Stimulated activated CD4-positive, alpha-beta T cell treated with anti-CD3 and anti-CD28 coated beads, TNF-alpha, amount 100 ng/mL, for 24 hours (primary cell): ENCODE measurements at regions not wholly inside any gene's neighbourhood (a gene's known extent, or its start where the extent isn't known, plus 50 kb on each side); places are given as distances from the start of the nearest gene placed in this dataset.

Experiments used
- DNase-seq, 3 experiments: peaks; one replicate each; pipeline ENCODE4 v3.0.0-alpha.2; 2020; ENCODE audit warnings: low read depth in 3 of 3

GRCh38 chr5:73395256-73395655 is 53.3 kb downstream of the FOXD1 start:
- DNase-seq = no peak

DNA sequence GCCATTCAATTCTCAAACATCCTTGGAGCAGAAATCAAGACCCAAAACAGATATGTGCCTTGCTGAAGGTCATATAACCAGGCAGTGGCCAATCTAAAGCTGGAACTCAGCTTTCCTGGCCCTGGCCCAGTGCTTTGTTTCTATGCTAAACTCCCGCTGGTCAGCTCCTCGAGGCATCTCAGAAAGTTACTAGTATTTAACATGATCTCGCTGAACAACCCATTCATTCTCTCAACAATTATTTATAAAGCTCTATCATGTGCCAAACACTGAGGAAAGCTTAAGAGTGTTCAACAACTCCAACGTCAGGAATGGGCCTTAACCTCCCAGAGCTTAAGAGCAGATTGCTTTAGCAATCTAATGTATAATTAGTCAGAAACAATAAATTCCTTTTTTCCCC is 54.0 kb downstream of the FOXD1 start:
- DNase-seq = no peak

DNA sequence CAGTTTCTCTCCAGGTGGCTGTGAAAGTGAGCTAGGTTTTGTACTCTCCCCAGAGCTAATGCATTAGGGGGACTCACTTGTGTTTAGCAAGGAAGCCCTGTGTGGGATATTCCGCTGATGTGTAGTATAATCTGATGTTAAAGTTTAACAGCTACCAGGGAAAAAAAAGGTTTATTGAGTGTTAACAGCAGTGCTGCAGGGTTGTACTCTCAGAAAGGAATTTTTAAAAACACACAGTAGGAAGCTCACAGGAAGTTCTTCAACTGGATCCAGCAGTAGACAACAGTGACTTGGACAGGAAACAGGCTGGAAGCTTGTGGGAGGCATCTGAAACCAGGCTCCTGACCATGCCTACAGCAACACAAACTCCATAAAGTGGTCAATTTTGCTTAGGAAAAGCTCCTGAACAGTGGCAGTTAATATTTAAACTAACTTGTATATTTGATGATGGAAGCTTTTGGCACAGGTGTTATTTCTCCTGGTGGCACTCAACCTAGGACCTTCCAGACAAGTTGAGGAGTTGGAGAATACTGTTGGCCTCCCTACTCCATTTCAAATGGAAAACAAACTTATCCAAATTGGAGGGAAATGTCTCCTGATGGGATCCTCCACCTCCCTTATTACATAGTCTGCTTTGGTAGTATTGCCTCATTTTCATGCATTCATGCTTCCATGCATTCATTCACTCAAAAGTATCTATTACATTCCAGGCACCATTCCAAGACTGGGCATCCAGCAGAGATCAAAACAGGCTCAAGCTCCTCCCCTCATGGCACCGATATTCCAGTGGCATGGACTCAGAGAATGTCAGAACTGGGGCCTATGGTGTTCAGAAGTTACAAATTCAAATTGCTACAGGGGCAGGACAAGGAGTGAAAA is 54.7 kb downstream of the FOXD1 start:
- DNase-seq = no peak

GRCh38 chr5:73392775-73393174 is 55.8 kb downstream of the FOXD1 start:
- no peak for DNase-seq

DNA sequence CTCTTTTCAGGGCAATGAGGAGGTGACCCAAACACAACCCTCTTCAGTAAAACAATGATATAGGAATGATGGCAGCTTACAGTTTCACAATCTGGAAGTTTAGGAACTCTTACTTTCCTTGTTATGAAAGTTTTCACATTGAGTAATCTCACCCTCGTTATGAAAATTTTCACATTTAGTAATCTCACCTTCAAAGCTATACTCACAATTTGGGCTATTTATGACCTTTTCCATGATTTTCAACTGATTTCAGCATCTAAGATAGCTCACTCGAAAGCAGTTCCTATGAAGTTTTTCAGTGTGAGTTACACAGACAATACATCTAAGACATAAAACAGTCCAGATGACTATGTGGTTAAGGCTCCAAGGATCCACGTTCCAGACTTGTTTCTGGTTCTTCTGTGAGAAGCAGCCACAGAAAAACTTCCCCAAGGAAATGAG is 57.1 kb downstream of the FOXD1 start:
- no peak for DNase-seq

DNA sequence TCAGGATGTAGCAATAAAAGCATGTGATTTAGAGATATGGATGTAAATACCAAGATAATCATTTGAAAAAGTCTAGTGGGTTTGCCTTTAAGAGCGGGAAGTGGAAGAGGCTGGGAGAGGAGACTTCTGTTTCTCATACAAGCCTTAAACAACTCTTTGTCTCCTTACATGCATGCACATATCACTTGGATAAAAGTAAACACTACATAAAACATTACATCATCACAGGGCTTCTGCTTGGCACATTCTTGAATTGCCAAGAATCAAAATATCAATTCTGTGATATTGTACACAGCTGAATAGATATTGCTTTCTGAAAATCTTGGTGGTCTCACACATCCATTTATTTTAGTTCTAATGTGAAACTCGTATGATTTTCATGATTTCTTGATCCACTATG is 57.6 kb downstream of the FOXD1 start:
- no peak for DNase-seq

GRCh38 chr5:73388740-73389139 is 59.8 kb downstream of the FOXD1 start:
- DNase-seq = no peak

- no peak for DNase-seq
Measured at GRCh38 chr5:73388306-73388684, 60.3 kb downstream of the FOXD1 start.

- peak in 1 of 3 experiments; percentile 13 for DNase-seq
Measured at GRCh38 chr5:73387601-73388305, 60.8 kb downstream of the FOXD1 start.

DNA sequence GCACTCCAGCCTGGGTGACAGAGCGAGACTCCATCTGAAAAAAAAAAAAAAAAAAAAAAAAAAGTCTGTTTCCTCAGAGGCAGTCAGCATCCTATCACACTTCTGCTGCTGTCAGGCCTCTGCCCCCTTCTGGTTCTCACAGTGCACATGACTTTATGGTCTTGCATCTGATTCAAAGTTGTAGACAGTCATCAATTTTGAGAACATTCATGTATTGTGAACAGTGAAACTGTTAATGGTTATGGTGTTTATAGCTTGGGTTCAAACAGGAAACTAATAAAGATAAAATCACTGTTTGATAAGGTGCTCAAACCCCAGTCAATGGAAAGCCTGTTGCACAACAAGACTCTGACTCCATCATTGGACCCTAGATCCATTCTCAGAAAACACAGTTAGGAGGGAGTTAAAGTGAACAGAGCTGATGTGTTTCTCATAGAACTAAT is 61.4 kb downstream of the FOXD1 start:
- no peak for DNase-seq

DNA sequence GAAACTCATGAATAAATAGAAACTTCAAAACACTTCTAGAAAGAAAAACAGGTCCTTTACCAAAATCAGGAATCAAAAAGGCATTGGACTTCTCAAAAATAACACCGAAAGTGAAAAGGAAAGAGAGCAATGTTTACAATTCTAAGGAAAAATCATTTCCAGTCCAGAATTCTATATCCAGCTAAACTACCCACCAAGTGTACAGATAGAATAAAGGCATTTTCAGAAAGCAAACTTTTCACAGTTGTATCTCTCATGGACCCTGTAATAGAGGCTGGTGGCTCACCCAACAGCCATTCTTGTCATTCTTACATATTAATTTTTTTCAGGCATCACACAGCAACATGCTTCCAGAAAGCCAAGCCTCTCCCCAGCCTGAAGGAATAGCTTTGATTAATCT is 63.7 kb downstream of the FOXD1 start:
- no peak for DNase-seq

DNA sequence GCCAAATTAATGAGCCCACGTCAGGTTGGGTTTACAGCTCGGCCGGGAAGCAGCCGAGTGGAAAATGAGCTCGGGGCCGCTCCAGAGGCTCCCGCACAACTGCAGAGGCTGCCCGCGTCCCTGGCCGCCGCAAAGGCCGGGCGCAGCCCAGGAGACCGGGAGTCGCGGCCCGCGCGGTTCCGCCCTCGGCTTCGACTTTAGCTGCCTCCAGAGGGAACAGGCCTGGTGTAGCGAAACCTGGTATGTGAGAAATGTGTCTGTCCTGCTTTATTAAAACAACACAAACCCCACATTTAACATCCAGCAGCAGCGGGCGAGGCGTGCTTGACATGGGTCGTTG is 66.2 kb downstream of the FOXD1 start:
- DNase-seq = no peak

GRCh38 chr5:73381590-73382400 is 66.8 kb downstream of the FOXD1 start:
- DNase-seq = no peak

- DNase-seq = no peak
Measured at GRCh38 chr5:73380710-73381589, 67.6 kb downstream of the FOXD1 start.

DNA sequence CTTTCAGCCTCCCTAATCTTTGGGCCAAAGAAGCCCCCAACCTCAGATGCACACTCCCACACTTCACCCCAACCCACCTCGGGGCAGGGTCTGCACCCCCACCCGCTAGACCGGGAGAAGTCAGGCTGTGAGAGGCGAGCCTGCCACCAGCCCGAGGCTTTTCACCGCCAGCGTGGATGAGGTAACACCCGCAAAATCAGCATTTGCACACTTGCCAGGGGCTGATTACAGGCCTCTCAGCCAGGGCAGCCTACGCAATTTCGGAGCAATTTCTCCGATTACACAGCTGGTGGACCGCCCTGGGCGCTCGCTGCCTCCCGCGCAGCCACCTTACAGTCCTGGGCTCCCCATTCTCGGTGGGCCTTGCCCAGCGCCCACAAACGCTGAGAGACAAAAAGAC is 68.5 kb downstream of the FOXD1 start:
- no peak for DNase-seq

- DNase-seq = no peak
Measured at GRCh38 chr5:73379435-73379834, 69.1 kb downstream of the FOXD1 start.

DNA sequence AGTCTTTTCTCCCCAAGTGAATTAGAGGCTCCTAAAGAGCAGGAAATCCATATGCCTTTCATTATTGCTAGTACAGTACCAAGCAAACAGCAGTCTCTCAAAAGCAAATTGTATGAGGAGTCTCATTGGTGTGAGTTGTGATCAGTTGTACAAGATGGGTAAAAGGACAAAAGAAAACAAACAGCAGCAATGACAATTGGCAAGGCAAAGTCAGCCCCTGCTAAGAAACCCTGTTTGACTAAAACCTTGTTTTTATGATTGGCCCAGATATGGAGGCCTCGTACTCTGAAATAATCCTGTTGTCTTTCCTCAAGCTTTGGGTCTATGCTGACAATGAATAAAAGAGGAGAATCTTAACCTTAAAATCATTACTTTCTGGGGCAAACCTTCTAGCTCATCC is 69.8 kb downstream of the FOXD1 start:
- DNase-seq = no peak

- DNase-seq = no peak
Measured at GRCh38 chr5:73378070-73378469, 70.5 kb downstream of the FOXD1 start.

DNA sequence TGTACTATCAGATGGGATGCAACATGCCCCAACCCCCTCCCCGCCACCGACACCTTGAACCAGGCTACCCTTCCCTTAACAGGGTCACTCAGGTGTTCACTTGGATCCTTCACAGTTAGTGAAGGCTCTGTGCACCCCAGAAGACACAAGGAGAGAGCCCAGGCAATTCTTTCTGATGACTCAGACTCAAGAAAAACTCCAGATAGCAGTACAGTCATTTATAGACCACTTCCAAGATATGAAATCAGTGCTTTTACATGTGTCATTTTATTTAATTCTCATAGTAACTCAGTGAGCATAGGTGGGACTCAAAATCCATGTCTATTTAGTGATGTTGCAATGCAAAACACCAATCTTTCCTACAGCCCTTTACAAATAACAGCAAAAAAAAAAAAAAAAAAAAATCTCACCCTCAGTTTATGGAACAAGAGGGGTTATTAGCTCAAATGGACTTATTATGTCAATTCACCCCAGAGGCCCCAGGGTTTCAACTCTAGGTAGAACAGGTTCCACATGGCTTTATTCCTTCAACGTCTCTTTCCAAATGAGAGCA is 71.9 kb downstream of the FOXD1 start:
- no peak for DNase-seq

DNA sequence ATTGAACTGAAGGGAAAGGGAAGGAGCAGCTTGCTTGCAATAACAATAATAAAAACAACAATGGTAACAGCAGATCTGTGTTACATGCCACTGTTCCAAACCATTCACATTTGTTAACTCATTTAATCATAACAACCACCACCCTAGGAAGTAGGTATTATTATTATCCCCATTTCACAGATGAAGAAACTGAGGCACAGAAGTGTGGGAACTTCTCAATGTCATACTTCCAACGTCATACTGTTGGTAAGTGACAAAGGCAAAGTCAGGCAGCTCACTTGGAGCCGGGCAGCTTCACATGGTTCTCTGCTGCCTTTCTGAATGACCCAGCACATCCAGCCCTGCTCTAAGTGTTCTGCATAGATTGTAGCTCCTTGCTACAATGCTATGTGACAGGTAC is 72.6 kb downstream of the FOXD1 start:
- no peak for DNase-seq

- DNase-seq = no peak
Measured at GRCh38 chr5:73375191-73375545, 73.4 kb downstream of the FOXD1 start.
